ENCODE measurements at regions not wholly inside any gene's neighbourhood (a gene's known extent, or its start where the extent isn't known, plus 50 kb on each side); places are given as distances from the start of the nearest gene placed in this dataset.

DNA sequence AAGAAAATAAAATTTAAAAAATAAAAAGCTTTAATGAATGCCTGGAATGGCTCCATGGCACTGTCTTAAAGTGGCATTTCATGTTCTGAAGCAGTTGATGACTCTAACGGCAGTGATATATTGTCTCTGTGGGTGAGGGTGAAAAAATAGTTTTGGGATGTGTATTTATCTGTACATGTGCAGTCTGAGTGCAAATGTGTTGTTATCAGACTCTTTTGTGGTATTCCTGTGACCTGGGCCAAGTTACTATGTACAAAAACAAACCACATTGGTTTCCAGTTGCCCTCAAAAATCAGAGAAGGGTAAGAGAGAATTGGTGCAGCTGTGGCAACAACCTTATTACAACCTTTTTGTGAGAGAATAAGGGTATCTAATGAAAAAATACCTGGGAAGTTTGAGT is 81.7 kb upstream of the CCDC91 start:
- peak in 4 of 5 donors; percentile 30 to 53 (median 42) for DNase-seq

DNA sequence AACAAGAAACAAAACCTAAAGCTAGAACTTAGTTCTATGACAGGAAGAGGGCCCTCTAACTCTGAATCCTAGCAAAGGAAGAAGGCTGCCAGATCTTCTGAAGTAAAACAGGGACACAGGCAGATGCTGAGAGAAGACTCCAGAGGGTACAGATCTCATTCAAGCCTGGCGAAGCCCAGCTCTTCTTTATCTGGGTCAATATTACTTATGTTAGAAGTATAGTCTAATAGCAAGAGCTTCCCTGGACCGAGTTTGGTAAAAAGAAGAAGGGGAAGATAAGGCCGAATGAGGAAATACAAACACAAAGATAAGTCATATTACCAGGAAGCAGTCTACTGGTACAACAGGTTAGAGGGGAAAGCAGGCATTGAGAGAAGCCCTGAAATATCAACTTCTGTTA is 79.9 kb upstream of the CCDC91 start:
- POLR2A ChIA-PET (ENCODE audit: partially characterized antibody): no interaction called here
- H3K4me1 Mint-ChIP-seq: peaks cover 9 to 28% (median 14%) of the 10 kb centered on the region in 4 donors
- no peak overlapping the region for H3K4me3 Mint-ChIP-seq

More for the DNA sequence above, 81.7 kb upstream of the CCDC91 start:
- H3K36me3 Mint-ChIP-seq: no peaks in the 10 kb centered on the region
- peak overlapping the region in 1 of 8 donors; percentile 52 for H3K4me3 Mint-ChIP-seq
- POLR2A ChIA-PET (ENCODE audit: partially characterized antibody): no interaction called here
- Histone ChIP-seq H3K27me3 (ENCODE audit: insufficient read depth, low read length) (no peaks in the 10 kb centered on the region), H3K4me1 (ENCODE audit: insufficient read depth, low read length) (peaks cover 10% of the 10 kb centered on the region), H3K27ac (ENCODE audit: low read depth, low read length) (no peak overlapping the region), H3K4me3 (ENCODE audit: low read length in 2 of 2) (no peak overlapping the region), H3K36me3 (ENCODE audit: insufficient read depth, low read length) (no peaks in the 10 kb centered on the region), H3K9me3 (ENCODE audit: control insufficient read depth in 1 of 2, low read length in 2 of 2) (no peaks in the 10 kb centered on the region)
- H3K4me1 Mint-ChIP-seq: peaks cover 9 to 28% (median 14%) of the 10 kb centered on the region in 4 donors
- peak overlapping the region in 3 of 7 donors; percentile 1 to 63 (median 52) for H3K27ac Mint-ChIP-seq
- H3K9me3 Mint-ChIP-seq: peaks cover 0 to 4% (median 0%) of the 10 kb centered on the region in 8 donors
- intact Hi-C loops (cut with micrococcal nuclease): no loop called here
- H3K27me3 Mint-ChIP-seq: peaks cover 0 to 5% of the 10 kb centered on the region in 2 donors
- CTCF ChIA-PET (ENCODE audit: partially characterized antibody): interaction anchor here (0.6 kb wide), 1 partner anchor 660 kb away, joined by 3 read pairs; no protein-coding TSS in a partner anchor

DNA sequence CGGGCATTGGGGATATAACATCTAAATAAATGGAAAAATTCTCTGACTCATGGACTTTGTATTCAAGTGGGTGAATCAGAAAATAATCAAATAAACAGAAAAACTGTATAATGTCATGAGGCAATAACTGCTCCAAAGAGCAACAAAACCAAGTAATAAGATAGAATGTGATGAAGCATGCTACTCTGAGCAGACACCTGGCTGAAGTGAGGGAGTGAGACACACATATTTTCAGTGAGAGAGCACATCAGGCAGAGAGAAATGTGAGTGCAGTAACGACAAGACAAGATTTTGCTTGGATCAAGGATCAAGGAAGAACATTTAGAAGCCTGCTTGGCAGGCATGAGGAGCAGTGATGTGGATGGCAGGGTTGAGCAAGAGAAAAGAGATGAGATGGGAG is 75.8 kb upstream of the CCDC91 start:
- Mint-ChIP-seq H3K4me1 (peaks cover 0 to 4% (median 0%) of the 10 kb centered on the region in 4 donors), H3K36me3 (no peaks in the 10 kb centered on the region), H3K4me3 (no peak overlapping the region), H3K27me3 (no peaks in the 10 kb centered on the region), H3K9me3 (peaks cover 0 to 4% (median 0%) of the 10 kb centered on the region in 8 donors), H3K27ac (peak overlapping the region in 1 of 7 donors; percentile 32)
- CTCF ChIA-PET (ENCODE audit: partially characterized antibody): no interaction called here
- Histone ChIP-seq H3K4me1 (ENCODE audit: insufficient read depth, low read length) (no peaks in the 10 kb centered on the region), H3K27ac (ENCODE audit: low read depth, low read length) (no peak overlapping the region), H3K9me3 (ENCODE audit: control insufficient read depth in 1 of 2, low read length in 2 of 2) (no peaks in the 10 kb centered on the region), H3K36me3 (ENCODE audit: insufficient read depth, low read length) (no peaks in the 10 kb centered on the region), H3K27me3 (ENCODE audit: insufficient read depth, low read length) (no peaks in the 10 kb centered on the region), H3K4me3 (ENCODE audit: low read length in 2 of 2) (no peak overlapping the region)
- POLR2A ChIA-PET (ENCODE audit: partially characterized antibody): no interaction called here
- DNase-seq: no peak
- intact Hi-C loops (cut with micrococcal nuclease): no loop called here

More for the DNA sequence above, 79.9 kb upstream of the CCDC91 start:
- Histone ChIP-seq H3K9me3 (ENCODE audit: control insufficient read depth in 1 of 2, low read length in 2 of 2) (no peaks in the 10 kb centered on the region), H3K4me1 (ENCODE audit: insufficient read depth, low read length) (peaks cover 10% of the 10 kb centered on the region), H3K4me3 (ENCODE audit: low read length in 2 of 2) (no peak overlapping the region), H3K27ac (ENCODE audit: low read depth, low read length) (no peak overlapping the region), H3K36me3 (ENCODE audit: insufficient read depth, low read length) (no peaks in the 10 kb centered on the region), H3K27me3 (ENCODE audit: insufficient read depth, low read length) (no peaks in the 10 kb centered on the region)
- Mint-ChIP-seq H3K27me3 (no peaks in the 10 kb centered on the region), H3K9me3 (peaks cover 0 to 4% (median under 1%) of the 10 kb centered on the region in 8 donors), H3K36me3 (no peaks in the 10 kb centered on the region), H3K27ac (peak overlapping the region in 2 of 7 donors; percentile 1 to 42)
- intact Hi-C loops (cut with micrococcal nuclease): no loop called here
- no peak for DNase-seq
- CTCF ChIA-PET (ENCODE audit: partially characterized antibody): no interaction called here

DNA sequence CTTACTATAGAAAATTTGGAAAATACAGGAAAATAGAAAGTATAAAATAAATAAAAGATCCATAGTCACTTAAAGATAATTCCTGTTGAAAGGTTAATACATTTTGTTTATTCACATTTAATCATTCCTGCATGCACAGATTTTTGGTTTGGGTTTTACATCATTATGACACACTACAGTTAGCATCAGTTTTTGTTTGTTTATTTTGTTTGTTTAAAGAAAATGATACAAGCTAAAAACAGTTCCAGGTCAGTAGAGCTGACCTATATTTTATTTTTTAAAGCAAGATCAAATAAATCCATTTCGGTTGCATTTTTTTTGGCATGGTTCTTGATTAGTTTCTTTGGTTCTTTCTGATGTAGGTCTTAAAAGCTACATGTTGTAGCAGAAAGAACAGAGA is 68.8 kb upstream of the CCDC91 start:
- Histone ChIP-seq H3K4me3 (ENCODE audit: low read length in 2 of 2) (no peak overlapping the region), H3K27ac (ENCODE audit: low read depth, low read length) (no peak overlapping the region), H3K27me3 (ENCODE audit: insufficient read depth, low read length) (no peaks in the 10 kb centered on the region), H3K9me3 (ENCODE audit: control insufficient read depth in 1 of 2, low read length in 2 of 2) (no peaks in the 10 kb centered on the region), H3K36me3 (ENCODE audit: insufficient read depth, low read length) (no peaks in the 10 kb centered on the region), H3K4me1 (ENCODE audit: insufficient read depth, low read length) (no peaks in the 10 kb centered on the region)
- no peaks in the 10 kb centered on the region for H3K4me1 Mint-ChIP-seq
- intact Hi-C loops (cut with micrococcal nuclease): no loop called here
- no peaks in the 10 kb centered on the region for H3K9me3 Mint-ChIP-seq
- H3K36me3 Mint-ChIP-seq: no peaks in the 10 kb centered on the region
- no peak overlapping the region for H3K4me3 Mint-ChIP-seq
- ChIA-PET POLR2A (ENCODE audit: partially characterized antibody) (no interaction called here), CTCF (ENCODE audit: partially characterized antibody) (no interaction called here)
- H3K27ac Mint-ChIP-seq: no peak overlapping the region
- no peak for DNase-seq
- H3K27me3 Mint-ChIP-seq: no peaks in the 10 kb centered on the region

DNA sequence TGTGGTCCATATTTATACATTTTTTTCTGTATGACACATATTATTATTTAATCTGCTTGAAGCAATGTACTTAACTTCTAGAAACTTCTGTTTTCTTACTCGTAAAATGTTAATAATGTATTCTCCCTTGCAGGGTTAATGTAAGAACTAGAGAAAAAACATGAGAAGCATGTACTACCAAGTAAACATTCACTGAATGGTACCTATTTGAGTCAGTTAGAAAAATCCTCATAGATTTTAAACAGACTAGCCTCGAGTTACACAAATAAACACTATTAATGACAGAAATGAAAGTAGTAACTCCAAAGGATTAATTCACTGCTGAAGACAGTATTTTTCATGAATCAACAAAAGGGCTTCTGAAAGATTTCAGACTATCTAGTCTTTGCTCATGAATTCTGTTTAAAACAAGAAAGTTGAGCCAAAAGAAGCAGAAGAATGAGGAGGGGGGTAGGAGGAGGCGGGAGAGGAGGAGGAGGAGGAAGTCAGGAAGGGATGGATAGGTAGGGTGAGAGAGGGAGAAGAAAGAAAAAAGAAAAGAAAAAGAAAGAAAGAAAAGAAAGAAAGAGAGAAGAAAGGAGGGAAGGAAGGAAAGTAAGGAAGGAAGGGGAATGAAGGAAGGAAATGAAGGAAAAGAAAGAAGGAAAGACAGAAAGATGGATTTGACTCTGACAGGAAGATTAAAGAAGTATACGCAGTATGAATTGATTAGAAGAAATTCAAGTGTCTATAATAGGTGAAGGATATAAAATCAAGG is 68.2 kb upstream of the CCDC91 start:
- no peaks in the 10 kb centered on the region for H3K27me3 ChIP-seq (ENCODE audit: insufficient read depth, low read length)
- no peaks in the 10 kb centered on the region for H3K27me3 Mint-ChIP-seq
- no peak overlapping the region for H3K4me3 Mint-ChIP-seq
- POLR2A ChIA-PET (ENCODE audit: partially characterized antibody): no interaction called here
- H3K9me3 ChIP-seq (ENCODE audit: control insufficient read depth in 1 of 2, low read length in 2 of 2): no peaks in the 10 kb centered on the region
- CTCF ChIA-PET (ENCODE audit: partially characterized antibody): no interaction called here
- no peaks in the 10 kb centered on the region for H3K36me3 ChIP-seq (ENCODE audit: insufficient read depth, low read length)
- H3K36me3 Mint-ChIP-seq: no peaks in the 10 kb centered on the region
- no peak overlapping the region for H3K27ac Mint-ChIP-seq
- no peak for DNase-seq
- no peak overlapping the region for H3K27ac ChIP-seq (ENCODE audit: low read depth, low read length)
- no peaks in the 10 kb centered on the region for H3K4me1 ChIP-seq (ENCODE audit: insufficient read depth, low read length)
- no peaks in the 10 kb centered on the region for H3K4me1 Mint-ChIP-seq
- no peak overlapping the region for H3K4me3 ChIP-seq (ENCODE audit: low read length in 2 of 2)
- no peaks in the 10 kb centered on the region for H3K9me3 Mint-ChIP-seq
- intact Hi-C loops (cut with micrococcal nuclease): no loop called here

DNA sequence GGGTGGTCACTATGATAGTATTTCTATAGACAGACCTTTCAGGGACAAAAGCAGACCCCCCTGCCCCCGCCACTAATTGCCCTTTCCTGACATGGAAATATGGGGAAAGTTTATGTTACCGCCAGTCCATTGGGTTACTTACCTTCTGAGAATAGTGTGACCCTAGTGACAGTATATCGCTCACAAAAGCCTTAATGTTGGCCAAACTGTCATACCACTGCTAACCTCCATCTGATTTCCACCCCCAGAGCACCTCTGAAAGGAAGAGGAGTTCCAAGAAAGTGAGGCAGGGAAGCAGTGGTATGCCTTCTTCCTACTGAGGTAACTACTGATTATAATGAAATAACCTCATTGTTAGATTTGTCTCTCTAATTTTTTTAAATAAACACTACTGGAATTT is 67.5 kb upstream of the CCDC91 start:
- intact Hi-C loops (cut with micrococcal nuclease): no loop called here
- H3K4me1 Mint-ChIP-seq: no peaks in the 10 kb centered on the region

DNA sequence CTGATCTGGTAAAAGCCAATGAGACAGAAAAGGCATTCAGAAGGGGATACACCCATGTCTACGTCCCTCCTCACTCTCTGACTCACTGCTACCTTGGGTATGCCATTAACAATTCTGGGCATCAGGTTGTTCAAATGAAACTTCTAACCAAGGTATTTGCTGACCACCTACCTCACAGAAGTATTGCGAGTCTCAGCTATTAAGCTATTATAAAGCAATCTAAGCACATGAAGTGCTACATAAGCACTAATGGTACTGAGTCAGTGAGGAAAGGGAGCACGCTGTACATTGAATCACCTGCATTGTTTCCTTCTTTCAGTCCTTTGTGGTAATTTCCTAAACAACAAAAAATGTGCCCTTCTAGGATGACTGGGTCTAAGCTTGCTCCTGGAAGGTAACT is 62.8 kb upstream of the CCDC91 start:
- Histone ChIP-seq H3K9me3 (ENCODE audit: control insufficient read depth in 1 of 2, low read length in 2 of 2) (no peaks in the 10 kb centered on the region), H3K27me3 (ENCODE audit: insufficient read depth, low read length) (no peaks in the 10 kb centered on the region), H3K27ac (ENCODE audit: low read depth, low read length) (no peak overlapping the region), H3K4me1 (ENCODE audit: insufficient read depth, low read length) (no peaks in the 10 kb centered on the region), H3K36me3 (ENCODE audit: insufficient read depth, low read length) (no peaks in the 10 kb centered on the region), H3K4me3 (ENCODE audit: low read length in 2 of 2) (no peak overlapping the region)
- ChIA-PET CTCF (ENCODE audit: partially characterized antibody) (no interaction called here), POLR2A (ENCODE audit: partially characterized antibody) (no interaction called here)
- Mint-ChIP-seq H3K27me3 (no peaks in the 10 kb centered on the region), H3K4me3 (no peak overlapping the region), H3K9me3 (no peaks in the 10 kb centered on the region), H3K27ac (no peak overlapping the region), H3K36me3 (peaks cover 0 to 6% of the 10 kb centered on the region in 2 donors), H3K4me1 (peaks cover 0 to 2% (median 0%) of the 10 kb centered on the region in 4 donors)
- intact Hi-C loops (cut with micrococcal nuclease): no loop called here
- no peak for DNase-seq

More for the DNA sequence above, 67.5 kb upstream of the CCDC91 start:
- H3K27ac ChIP-seq (ENCODE audit: low read depth, low read length): no peak overlapping the region
- Mint-ChIP-seq H3K27me3 (no peaks in the 10 kb centered on the region), H3K27ac (no peak overlapping the region), H3K4me3 (no peak overlapping the region), H3K9me3 (no peaks in the 10 kb centered on the region), H3K36me3 (no peaks in the 10 kb centered on the region)
- no peak for DNase-seq
- ChIA-PET CTCF (ENCODE audit: partially characterized antibody) (no interaction called here), POLR2A (ENCODE audit: partially characterized antibody) (no interaction called here)
- no peaks in the 10 kb centered on the region for H3K4me1 ChIP-seq (ENCODE audit: insufficient read depth, low read length)
- H3K36me3 ChIP-seq (ENCODE audit: insufficient read depth, low read length): no peaks in the 10 kb centered on the region
- no peak overlapping the region for H3K4me3 ChIP-seq (ENCODE audit: low read length in 2 of 2)
- no peaks in the 10 kb centered on the region for H3K9me3 ChIP-seq (ENCODE audit: control insufficient read depth in 1 of 2, low read length in 2 of 2)
- no peaks in the 10 kb centered on the region for H3K27me3 ChIP-seq (ENCODE audit: insufficient read depth, low read length)

All from CD4-positive, alpha-beta memory T cell (primary cell).